CD8-positive, alpha-beta memory T cell (primary cell): ENCODE measurements at regions not wholly inside any gene's neighbourhood (a gene's known extent, or its start where the extent isn't known, plus 50 kb on each side); places are given as distances from the start of the nearest gene placed in this dataset.

Experiments used
- CTCF ChIA-PET: fragments of 350-600 bp; sonication (Branson Sonifier 250); formaldehyde crosslinking; loops from one replicate; lab custom pipeline; 2021; ENCODE audit warnings: antibody characterized with exemption; lab: Charles Lee
- POLR2A ChIA-PET: fragments of 350-600 bp; sonication (Branson Sonifier 250); formaldehyde crosslinking; loops from one replicate; lab custom pipeline; 2021; ENCODE audit warnings: antibody characterized with exemption; lab: Charles Lee
- DNase-seq, 5 donors: peaks; one replicate each; pipeline versions ENCODE4 v3.0.0 to v3.0.0-alpha.2; 2020 to 2022; ENCODE audit warnings: mixed read lengths in 1 of 5
- H3K27ac ChIP-seq: one replicate; pipeline ENCODE4 v1.7.0; 2013; ENCODE audit warnings: low read depth, mild to moderate bottlenecking, low read length, moderate library complexity
- H3K27me3 ChIP-seq: 2 replicates; pipeline ENCODE4 v1.7.0; 2013; ENCODE audit warnings: low read length, mild to moderate bottlenecking; ENCODE audit not compliant: insufficient read depth, poor library complexity, severe bottlenecking
- H3K36me3 ChIP-seq: 2 replicates; pipeline ENCODE4 v1.7.0; 2013; ENCODE audit warnings: mild to moderate bottlenecking, low read length, moderate library complexity; ENCODE audit not compliant: insufficient read depth
- H3K4me1 ChIP-seq: 2 replicates; pipeline ENCODE4 v1.7.0; 2013; ENCODE audit warnings: mild to moderate bottlenecking, low read length, moderate library complexity; ENCODE audit not compliant: insufficient read depth
- H3K4me3 ChIP-seq: 2 replicates; pipeline ENCODE4 v1.7.0; 2013; ENCODE audit warnings: mild to moderate bottlenecking, low read length
- H3K9me3 ChIP-seq: 2 replicates; pipeline ENCODE4 v1.7.0; 2013; ENCODE audit warnings: mild to moderate bottlenecking, low read length
- H3K27ac Mint-ChIP-seq, 8 donors: one replicate each; pipeline ENCODE4 v1.8.0; 2020 to 2021; ENCODE audit warnings: mixed read lengths in 8 of 8, mild to moderate bottlenecking in 6 of 8, inconsistent platforms in 3 of 8, moderate library complexity in 3 of 8
- H3K27me3 Mint-ChIP-seq, 2 donors: one replicate each; pipeline ENCODE4 v1.8.0; 2020 to 2021; ENCODE audit warnings: mixed read lengths in 2 of 2, mild to moderate bottlenecking in 1 of 2, moderate library complexity in 1 of 2
- H3K36me3 Mint-ChIP-seq, 3 donors: one replicate each; pipeline ENCODE4 v1.8.0; 2020 to 2021; ENCODE audit warnings: mixed read lengths in 3 of 3, inconsistent platforms in 1 of 3, mild to moderate bottlenecking in 1 of 3
- H3K4me1 Mint-ChIP-seq, 3 donors: one replicate each; pipeline ENCODE4 v1.8.0; 2020 to 2021; ENCODE audit warnings: mixed read lengths in 3 of 3, inconsistent platforms in 1 of 3, mild to moderate bottlenecking in 1 of 3
- H3K4me3 Mint-ChIP-seq, 7 donors: one replicate each; pipeline ENCODE4 v1.8.0; 2020 to 2021; ENCODE audit warnings: mixed read lengths in 7 of 7, mild to moderate bottlenecking in 6 of 7, moderate library complexity in 4 of 7, inconsistent platforms in 2 of 7
- H3K9me3 Mint-ChIP-seq, 5 donors: one replicate each; pipeline ENCODE4 v1.8.0; 2020 to 2022; ENCODE audit warnings: mixed read lengths in 5 of 5, mild to moderate bottlenecking in 3 of 5, moderate library complexity in 2 of 5, inconsistent platforms in 1 of 5

GRCh38 chr3:135874035-135874434, 91.5 kb upstream of the PPP2R3A start:
- DNase-seq, result no peak
- H3K27me3 Mint-ChIP-seq, result peaks cover 8 to 14% of the 10 kb centered on the region in 2 donors
- no peak overlapping the region for H3K27ac Mint-ChIP-seq
- no peaks in the 10 kb centered on the region for H3K4me1 Mint-ChIP-seq
- ChIA-PET POLR2A (no interaction called here), CTCF (no interaction called here)
- H3K36me3 Mint-ChIP-seq, result no peaks in the 10 kb centered on the region
- H3K27me3 ChIP-seq, result no peaks in the 10 kb centered on the region
- H3K4me1 ChIP-seq, result no peaks in the 10 kb centered on the region
- no peak overlapping the region for H3K4me3 Mint-ChIP-seq
- no peaks in the 10 kb centered on the region for H3K36me3 ChIP-seq
- H3K9me3 Mint-ChIP-seq, result peaks cover 13 to 18% (median 17%) of the 10 kb centered on the region in 5 donors
- H3K9me3 ChIP-seq, result no peaks in the 10 kb centered on the region
- no peak overlapping the region for H3K4me3 ChIP-seq
- no peak overlapping the region for H3K27ac ChIP-seq

- peaks cover 0 to 3% (median 0%) of the 10 kb centered on the region in 3 donors for H3K36me3 Mint-ChIP-seq
- POLR2A ChIA-PET, result no interaction called here
- CTCF ChIA-PET, result no interaction called here
- peaks cover 4 to 9% of the 10 kb centered on the region in 2 donors for H3K27me3 Mint-ChIP-seq
- Histone ChIP-seq H3K4me1 (no peaks in the 10 kb centered on the region), H3K27ac (no peak overlapping the region), H3K36me3 (no peaks in the 10 kb centered on the region), H3K4me3 (no peak overlapping the region), H3K27me3 (no peaks in the 10 kb centered on the region), H3K9me3 (no peaks in the 10 kb centered on the region)
- H3K4me3 Mint-ChIP-seq, result no peak overlapping the region
- no peak overlapping the region for H3K27ac Mint-ChIP-seq
- H3K9me3 Mint-ChIP-seq, result peaks cover 4 to 12% (median 6%) of the 10 kb centered on the region in 5 donors
- DNase-seq, result no peak
- no peaks in the 10 kb centered on the region for H3K4me1 Mint-ChIP-seq
Measured at GRCh38 chr3:135878501-135878900, 87.0 kb upstream of the PPP2R3A start.

- Histone ChIP-seq H3K36me3 (no peaks in the 10 kb centered on the region), H3K27ac (no peak overlapping the region), H3K4me1 (no peaks in the 10 kb centered on the region), H3K27me3 (no peaks in the 10 kb centered on the region), H3K9me3 (no peaks in the 10 kb centered on the region), H3K4me3 (no peak overlapping the region)
- Mint-ChIP-seq H3K27ac (no peak overlapping the region), H3K4me1 (no peaks in the 10 kb centered on the region), H3K27me3 (no peaks in the 10 kb centered on the region), H3K36me3 (no peaks in the 10 kb centered on the region), H3K9me3 (peaks cover 0 to 2% (median 0%) of the 10 kb centered on the region in 5 donors), H3K4me3 (no peak overlapping the region)
- CTCF ChIA-PET, result no interaction called here
- POLR2A ChIA-PET, result no interaction called here
- no peak for DNase-seq
Measured at GRCh38 chr3:135885885-135886284, 79.6 kb upstream of the PPP2R3A start.

GRCh38 chr3:135887220-135887619, 78.3 kb upstream of the PPP2R3A start:
- H3K4me3 ChIP-seq, result no peak overlapping the region
- no peak overlapping the region for H3K27ac ChIP-seq
- no peaks in the 10 kb centered on the region for H3K4me1 ChIP-seq
- H3K9me3 ChIP-seq, result no peaks in the 10 kb centered on the region
- Mint-ChIP-seq H3K27ac (no peak overlapping the region), H3K9me3 (peaks cover 0 to 2% (median 0%) of the 10 kb centered on the region in 5 donors), H3K36me3 (no peaks in the 10 kb centered on the region), H3K27me3 (peaks cover 0 to 1% of the 10 kb centered on the region in 2 donors), H3K4me3 (no peak overlapping the region), H3K4me1 (no peaks in the 10 kb centered on the region)
- DNase-seq, result no peak
- no peaks in the 10 kb centered on the region for H3K27me3 ChIP-seq
- POLR2A ChIA-PET, result no interaction called here
- H3K36me3 ChIP-seq, result no peaks in the 10 kb centered on the region
- CTCF ChIA-PET, result no interaction called here

GRCh38 chr3:135889443-135889842, 76.1 kb upstream of the PPP2R3A start:
- Mint-ChIP-seq H3K36me3 (no peaks in the 10 kb centered on the region), H3K27me3 (peaks cover 0 to 1% of the 10 kb centered on the region in 2 donors), H3K27ac (no peak overlapping the region), H3K4me1 (no peaks in the 10 kb centered on the region), H3K4me3 (no peak overlapping the region), H3K9me3 (peaks cover 0 to 2% (median 0%) of the 10 kb centered on the region in 5 donors)
- Histone ChIP-seq H3K36me3 (no peaks in the 10 kb centered on the region), H3K4me3 (no peak overlapping the region), H3K4me1 (no peaks in the 10 kb centered on the region), H3K27me3 (no peaks in the 10 kb centered on the region), H3K9me3 (no peaks in the 10 kb centered on the region), H3K27ac (no peak overlapping the region)
- CTCF ChIA-PET, result no interaction called here
- POLR2A ChIA-PET, result no interaction called here
- no peak for DNase-seq

- H3K27ac Mint-ChIP-seq, result no peak overlapping the region
- H3K4me3 Mint-ChIP-seq, result no peak overlapping the region
- CTCF ChIA-PET, result no interaction called here
Measured at GRCh38 chr3:135891121-135891520, 74.4 kb upstream of the PPP2R3A start.

GRCh38 chr3:135895106-135895733, 70.3 kb upstream of the PPP2R3A start:
- Mint-ChIP-seq H3K27ac (no peak overlapping the region), H3K4me3 (no peak overlapping the region), H3K36me3 (no peaks in the 10 kb centered on the region), H3K9me3 (no peaks in the 10 kb centered on the region), H3K4me1 (no peaks in the 10 kb centered on the region), H3K27me3 (peaks cover 0 to 6% of the 10 kb centered on the region in 2 donors)
- no peaks in the 10 kb centered on the region for H3K27me3 ChIP-seq
- H3K4me1 ChIP-seq, result no peaks in the 10 kb centered on the region
- peak in 2 of 5 donors; percentile 2 to 3 for DNase-seq
- H3K9me3 ChIP-seq, result no peaks in the 10 kb centered on the region
- no peaks in the 10 kb centered on the region for H3K36me3 ChIP-seq
- no peak overlapping the region for H3K27ac ChIP-seq
- POLR2A ChIA-PET, result no interaction called here
- no peak overlapping the region for H3K4me3 ChIP-seq
- CTCF ChIA-PET, result no interaction called here

More at GRCh38 chr3:135891121-135891520, 74.4 kb upstream of the PPP2R3A start:
- Histone ChIP-seq H3K4me1 (no peaks in the 10 kb centered on the region), H3K36me3 (no peaks in the 10 kb centered on the region), H3K27me3 (no peaks in the 10 kb centered on the region), H3K9me3 (no peaks in the 10 kb centered on the region), H3K27ac (no peak overlapping the region), H3K4me3 (no peak overlapping the region)
- DNase-seq, result no peak
- Mint-ChIP-seq H3K36me3 (no peaks in the 10 kb centered on the region), H3K27me3 (peaks cover 0 to 1% of the 10 kb centered on the region in 2 donors), H3K4me1 (no peaks in the 10 kb centered on the region), H3K9me3 (peaks cover 0 to 2% (median 0%) of the 10 kb centered on the region in 5 donors)
- POLR2A ChIA-PET, result no interaction called here

GRCh38 chr3:135895734-135896121, 69.8 kb upstream of the PPP2R3A start:
- no peaks in the 10 kb centered on the region for H3K9me3 ChIP-seq
- DNase-seq, result no peak
- H3K27me3 ChIP-seq, result no peaks in the 10 kb centered on the region
- H3K4me1 Mint-ChIP-seq, result no peaks in the 10 kb centered on the region
- H3K4me1 ChIP-seq, result no peaks in the 10 kb centered on the region
- H3K36me3 Mint-ChIP-seq, result no peaks in the 10 kb centered on the region
- H3K27me3 Mint-ChIP-seq, result peaks cover 0 to 6% of the 10 kb centered on the region in 2 donors
- no peak overlapping the region for H3K27ac Mint-ChIP-seq
- no peaks in the 10 kb centered on the region for H3K9me3 Mint-ChIP-seq
- no peak overlapping the region for H3K4me3 ChIP-seq
- no peak overlapping the region for H3K4me3 Mint-ChIP-seq
- H3K27ac ChIP-seq, result no peak overlapping the region
- ChIA-PET POLR2A (no interaction called here), CTCF (no interaction called here)
- H3K36me3 ChIP-seq, result no peaks in the 10 kb centered on the region
